Right ventricle myocardium inferior (tissue), 1 donor: ENCODE measurements at regions not wholly inside any gene's neighbourhood (a gene's known extent, or its start where the extent isn't known, plus 50 kb on each side); places are given as distances from the start of the nearest gene placed in this dataset.
A peak's percentile ranks its signal among the peaks of the same experiment; 100 is the strongest.

Experiments
- ATAC-seq: fragments of 200-7000 bp; cut with Tn5 transposase; one replicate; pipeline ENCODE4 v1.9.1; 2020; ENCODE audit warnings: mild to moderate bottlenecking, moderate library complexity
- DNase-seq: peaks from one replicate; pipeline ENCODE4 v3.0.0; 2021; ENCODE audit errors: missing footprints
- intact Hi-C: fragments of 100-400 bp; cut with DNase I; formaldehyde crosslinking; loops from one replicate; pipeline ENCODE4 v1.11.0; 2022
- donor health status: DM: no; HTN: yes; CAD: no; lungs with severe emphysema.

- DNase-seq (no peak), ATAC-seq (no peak)
- intact Hi-C loops, result loop anchor here (10.0 kb wide), 1 partner anchor 232 kb away; no protein-coding TSS in a partner anchor
Observed at GRCh38 chr16:79362300-79362970, 238.1 kb downstream of the MAF start.

DNA sequence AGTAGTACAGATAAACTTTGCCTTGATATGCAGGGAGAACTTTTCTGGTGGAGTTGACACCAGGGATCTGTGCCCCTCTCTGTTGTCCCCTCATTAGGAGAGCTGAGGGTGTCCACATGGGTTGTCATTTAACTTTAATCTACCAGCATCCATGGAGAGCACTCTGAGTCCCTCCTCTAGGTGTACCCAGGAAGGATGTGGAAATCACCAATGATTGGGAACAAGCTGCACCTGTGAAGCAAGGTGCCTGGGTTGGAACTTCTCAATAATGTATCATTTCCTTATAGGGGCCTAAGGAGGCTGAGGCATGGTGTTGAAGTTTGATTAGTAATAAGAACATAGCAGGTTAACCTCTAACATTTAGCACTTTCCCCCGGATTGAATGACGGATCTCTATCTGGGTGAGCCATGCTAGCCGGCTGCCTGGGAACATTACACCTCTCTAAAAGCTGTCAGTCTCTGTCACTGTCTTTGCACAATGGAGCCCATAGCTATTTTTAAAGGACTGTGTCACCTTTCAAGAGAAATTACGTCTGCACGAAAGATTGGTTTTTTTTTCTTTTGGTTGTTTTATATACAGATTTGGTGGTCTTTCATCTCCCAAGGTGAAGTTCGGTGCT, 239.3 kb downstream of the MAF start:
- ATAC-seq (no peak), DNase-seq (no peak)
- intact Hi-C loops, result loop anchor here (10.0 kb wide), 1 partner anchor 234 kb away; no protein-coding TSS in a partner anchor

DNA sequence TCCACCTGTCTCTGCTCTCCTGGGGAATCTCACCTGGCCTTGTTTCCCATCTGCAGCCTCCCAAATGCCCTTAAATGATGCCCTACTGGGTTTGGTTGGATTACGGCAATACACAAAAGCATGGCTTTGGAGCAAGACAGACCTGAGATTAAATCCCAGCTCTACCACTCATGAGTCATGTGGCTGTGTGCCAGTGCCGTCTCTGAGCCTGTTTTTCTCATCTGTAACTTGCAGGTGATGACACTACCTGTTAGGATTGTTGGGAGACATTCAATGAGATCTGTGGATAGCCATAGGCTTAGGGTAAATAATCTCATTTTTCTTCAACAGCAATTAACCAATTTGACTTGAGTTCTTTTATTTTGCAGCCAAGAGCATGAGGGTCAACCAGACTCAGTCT, 240.3 kb downstream of the MAF start:
- ATAC-seq (no peak), DNase-seq (no peak)
- intact Hi-C loops, result loop anchor here (10.0 kb wide), 1 partner anchor 235 kb away; no protein-coding TSS in a partner anchor

DNA sequence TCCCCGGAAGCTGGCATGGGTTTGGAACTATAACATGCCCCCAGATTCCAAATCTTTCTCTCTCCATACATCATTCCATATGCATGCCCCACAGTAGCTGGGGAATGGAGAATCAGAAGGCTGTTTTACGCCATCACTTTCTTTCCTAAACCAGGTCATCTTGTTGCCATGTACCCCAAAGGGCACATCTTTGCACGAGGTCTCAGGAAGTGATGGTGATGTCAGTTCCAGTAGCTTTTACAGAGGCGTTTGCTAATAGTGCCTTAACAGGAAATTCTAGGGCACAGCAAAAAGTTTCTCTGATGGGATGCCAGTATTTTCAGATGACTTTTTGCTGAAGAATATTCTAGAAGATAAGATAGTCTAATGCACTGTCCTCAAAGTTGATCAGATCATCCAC, 241.5 kb downstream of the MAF start:
- intact Hi-C loops, result loop anchor here (5.0 kb wide), 1 partner anchor 97 kb away; no protein-coding TSS in a partner anchor
- ATAC-seq, result no peak
- DNase-seq, result no peak

GRCh38 chr16:79358188-79358587, 242.3 kb downstream of the MAF start:
- intact Hi-C loops, result loop anchor here (5.0 kb wide), 1 partner anchor 96 kb away; no protein-coding TSS in a partner anchor
- DNase-seq, result no peak
- peak; percentile 60 for ATAC-seq

DNA sequence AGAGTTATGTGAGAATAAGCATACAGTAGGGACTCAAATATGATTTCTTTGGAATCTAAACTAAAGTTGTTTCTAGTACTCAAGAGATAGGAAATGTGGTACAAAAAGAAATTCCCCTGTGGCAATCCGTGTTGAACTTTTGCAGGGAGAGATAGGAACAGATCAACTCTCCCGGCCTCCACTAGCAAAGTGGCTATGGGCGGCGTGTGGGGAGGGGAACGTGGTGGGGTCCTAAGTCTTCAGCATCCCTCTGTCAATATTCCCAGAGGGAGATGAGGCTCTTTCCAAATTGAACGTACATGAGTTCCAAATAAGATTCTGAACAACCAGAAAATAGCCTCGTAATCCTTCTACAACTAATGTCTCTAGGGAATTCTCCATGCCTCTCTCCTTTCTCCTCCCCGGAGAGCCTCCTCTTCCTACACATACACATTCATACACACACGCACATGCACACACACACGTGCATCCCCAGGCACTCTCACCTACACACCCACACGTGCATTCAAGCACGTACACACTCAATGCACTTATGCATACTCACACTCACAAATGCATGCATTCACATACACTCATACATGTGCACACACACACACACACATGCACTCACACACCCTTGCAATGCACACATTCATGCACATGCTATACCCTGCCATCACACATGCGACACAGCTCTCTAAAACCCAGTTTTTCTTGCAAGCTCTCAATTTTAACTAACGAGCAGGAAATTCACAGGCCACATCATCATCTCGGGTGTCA, 244.8 kb downstream of the MAF start:
- peak; percentile 42 for ATAC-seq
- intact Hi-C loops, result loop anchor here (5.0 kb wide), 1 partner anchor 93 kb away; no protein-coding TSS in a partner anchor
- DNase-seq, result no peak

GRCh38 chr16:79351927-79352326, 248.6 kb downstream of the MAF start:
- DNase-seq (no peak), ATAC-seq (no peak)
- intact Hi-C loops, result no loop called here

- DNase-seq (no peak), ATAC-seq (no peak)
- intact Hi-C loops, result no loop called here
Observed at GRCh38 chr16:79349803-79350202, 250.7 kb downstream of the MAF start.

GRCh38 chr16:79348521-79349306, 251.8 kb downstream of the MAF start:
- DNase-seq (no peak), ATAC-seq (no peak)
- intact Hi-C loops, result no loop called here

GRCh38 chr16:79347277-79347676, 253.3 kb downstream of the MAF start:
- ATAC-seq, result peak; percentile 20
- intact Hi-C loops, result no loop called here

DNA sequence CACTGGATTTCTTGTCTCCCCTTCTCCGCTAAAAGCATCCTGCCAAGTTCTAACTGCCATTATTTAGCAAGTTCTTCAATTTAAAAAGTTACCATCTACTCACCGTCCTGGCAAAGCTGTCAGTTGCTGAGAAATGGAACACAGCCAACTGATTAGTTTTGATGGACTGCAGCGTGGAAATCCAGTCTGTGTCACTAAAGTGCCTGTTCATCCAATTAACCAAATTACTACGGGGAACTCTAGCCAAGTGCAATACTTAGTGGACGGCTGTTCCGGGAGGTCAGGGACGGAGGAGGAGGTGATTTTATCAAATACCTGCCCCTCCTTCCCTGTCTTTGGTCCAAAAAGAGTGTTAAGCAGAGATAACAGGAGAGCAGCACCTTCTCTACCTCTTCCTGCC, 260.7 kb downstream of the MAF start:
- intact Hi-C loops, result no loop called here
- DNase-seq (no peak), ATAC-seq (no peak)

More at GRCh38 chr16:79347277-79347676, 253.3 kb downstream of the MAF start:
- no peak for DNase-seq

DNA sequence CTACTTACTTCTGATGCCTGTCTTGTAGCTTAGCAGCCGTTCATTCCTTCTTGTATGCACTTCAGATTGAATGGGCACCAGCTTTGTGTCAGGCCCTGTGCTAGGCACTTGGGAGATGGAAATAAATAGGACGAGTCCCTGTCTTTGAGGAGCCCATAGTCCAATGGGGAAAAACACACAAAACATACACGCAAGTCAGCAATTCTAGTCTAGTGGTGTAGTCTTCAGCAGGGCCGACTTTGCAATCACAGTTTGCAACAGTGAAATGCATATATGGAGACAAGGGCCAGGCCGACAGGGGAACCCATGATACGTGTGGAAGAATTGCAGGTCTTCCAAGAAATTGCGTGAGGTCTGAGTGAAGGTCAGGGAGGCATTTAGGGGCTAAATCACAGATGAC, 262.6 kb downstream of the MAF start:
- no peak for ATAC-seq
- no peak for DNase-seq
- intact Hi-C loops, result no loop called here

GRCh38 chr16:79336437-79337229, 263.9 kb downstream of the MAF start:
- DNase-seq, result no peak
- intact Hi-C loops, result no loop called here
- ATAC-seq, result no peak

DNA sequence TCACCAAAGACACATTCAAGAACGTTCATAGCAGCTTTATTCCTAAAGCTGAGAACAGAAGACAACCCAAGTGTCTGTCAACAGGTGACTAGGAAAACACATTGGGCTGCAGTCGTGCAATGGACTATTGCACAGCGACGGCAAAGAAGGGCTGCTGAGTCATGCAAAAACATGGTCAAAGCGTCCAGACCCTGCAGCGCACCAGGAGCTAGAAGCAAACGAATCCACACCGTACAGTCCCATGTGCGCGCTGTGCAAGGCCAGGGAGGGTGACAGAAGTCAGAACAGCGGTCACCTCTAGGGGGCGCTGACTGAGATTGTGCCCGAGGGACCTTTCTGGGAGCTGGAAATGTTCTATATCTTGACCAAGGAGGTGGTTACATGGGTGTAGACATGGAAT, 266.4 kb downstream of the MAF start:
- no peak for ATAC-seq
- intact Hi-C loops, result no loop called here
- DNase-seq, result peak; percentile 67

DNA sequence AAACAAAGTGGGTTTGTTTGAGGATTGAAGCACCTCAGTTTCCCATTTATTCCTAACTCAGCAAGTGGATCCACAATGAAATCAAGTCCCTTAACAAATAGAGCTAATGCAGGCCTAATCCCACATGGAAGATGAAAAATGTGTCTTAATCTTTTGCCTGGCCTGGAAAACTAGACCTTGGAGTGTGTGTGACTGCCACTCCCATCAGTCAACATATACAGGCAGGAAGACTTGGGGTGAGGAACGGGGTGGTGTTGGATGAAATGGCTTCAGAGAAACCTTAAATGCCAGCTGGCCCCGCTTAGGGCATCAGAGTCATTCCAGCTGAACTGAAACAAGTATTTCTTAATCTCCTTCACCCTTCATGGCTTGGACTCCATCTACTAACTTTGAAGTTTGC, 269.5 kb downstream of the MAF start:
- intact Hi-C loops, result no loop called here
- no peak for DNase-seq
- no peak for ATAC-seq

DNA sequence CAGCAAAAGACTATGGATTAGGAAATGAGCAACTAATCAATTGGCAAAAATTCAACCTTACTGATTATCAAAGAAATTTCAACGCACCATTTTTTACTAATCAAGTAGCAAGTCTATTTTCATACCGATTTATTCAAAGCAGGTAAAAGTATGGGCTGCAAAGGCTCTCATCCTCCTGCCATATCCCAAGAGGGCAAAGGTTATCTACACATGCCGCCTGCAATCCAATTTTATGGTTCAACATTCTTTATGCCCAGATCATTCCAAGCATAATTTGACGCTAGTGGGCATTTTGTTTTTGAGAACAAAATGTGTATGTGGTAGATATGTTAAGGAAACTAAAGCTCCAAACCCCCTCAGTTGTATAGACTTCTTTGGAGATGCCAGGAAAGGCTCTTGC, 270.6 kb downstream of the MAF start:
- ATAC-seq, result no peak
- intact Hi-C loops, result no loop called here
- DNase-seq, result no peak

GRCh38 chr16:79329166-79329521, 271.4 kb downstream of the MAF start:
- intact Hi-C loops, result no loop called here
- DNase-seq, result no peak
- ATAC-seq, result no peak

DNA sequence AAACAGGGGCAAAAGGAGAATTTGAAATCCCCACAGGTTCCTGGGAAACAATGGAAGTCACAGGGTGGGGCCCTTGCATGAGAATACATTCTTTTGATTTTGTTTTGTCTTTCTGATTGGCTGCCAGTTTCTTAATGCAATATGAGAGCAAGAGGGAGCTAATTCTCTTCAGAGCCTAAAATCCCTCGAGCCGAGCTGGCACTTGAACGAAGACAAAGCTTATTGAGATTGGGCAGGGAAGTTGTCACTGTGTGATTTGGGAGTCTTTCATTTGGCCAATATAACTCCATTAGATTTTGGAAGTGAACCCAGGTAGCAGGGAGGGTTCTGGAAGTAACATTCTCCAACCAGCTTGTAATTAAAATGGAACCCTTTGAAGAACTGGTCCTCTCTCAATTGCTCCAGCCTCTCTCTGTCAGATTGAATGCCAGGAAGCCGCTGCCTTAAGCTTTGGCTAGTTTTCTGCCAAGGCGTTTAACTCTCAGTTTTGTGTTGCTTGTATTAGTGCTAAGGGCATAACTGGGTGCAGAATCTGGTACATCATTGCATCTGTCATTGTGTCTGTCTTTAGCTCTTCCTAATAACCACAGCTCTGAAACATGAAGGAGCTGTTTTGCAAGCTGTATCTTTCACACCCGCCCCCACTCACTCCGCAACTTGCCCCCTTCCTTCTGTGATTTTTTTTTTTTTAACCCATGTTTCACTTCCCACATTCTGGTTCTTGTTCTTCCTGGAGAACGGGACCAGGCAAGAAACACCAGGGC, 272.0 kb downstream of the MAF start:
- intact Hi-C loops, result no loop called here
- DNase-seq (no peak), ATAC-seq (peak; percentile 34)
